Erythroblast (primary cell): ENCODE measurements at regions not wholly inside any gene's neighbourhood (a gene's known extent, or its start where the extent isn't known, plus 50 kb on each side); places are given as distances from the start of the nearest gene placed in this dataset.

Source experiments
- GATA1 ChIP-seq: IDR thresholded peaks from 2 replicates; pipeline ENCODE4 v1.6.1; 2011; ENCODE audit warnings: low read depth, mild to moderate bottlenecking, control low read depth, low read length, moderate library complexity
- POLR2A ChIP-seq: IDR thresholded peaks from 2 replicates; pipeline ENCODE4 v1.6.1; 2011; ENCODE audit warnings: mild to moderate bottlenecking, low read length

GRCh38 chr6:90976341-90976740 lies 389.5 kb upstream of the MAP3K7 start:
- TF ChIP-seq POLR2A: no peak
- TF ChIP-seq GATA1: no peak
